ENCODE measurements at regions not wholly inside any gene's neighbourhood (a gene's known extent, or its start where the extent isn't known, plus 50 kb on each side); places are given as distances from the start of the nearest gene placed in this dataset.
A peak's percentile ranks its signal among the peaks of the same experiment; 100 is the strongest.

DNA sequence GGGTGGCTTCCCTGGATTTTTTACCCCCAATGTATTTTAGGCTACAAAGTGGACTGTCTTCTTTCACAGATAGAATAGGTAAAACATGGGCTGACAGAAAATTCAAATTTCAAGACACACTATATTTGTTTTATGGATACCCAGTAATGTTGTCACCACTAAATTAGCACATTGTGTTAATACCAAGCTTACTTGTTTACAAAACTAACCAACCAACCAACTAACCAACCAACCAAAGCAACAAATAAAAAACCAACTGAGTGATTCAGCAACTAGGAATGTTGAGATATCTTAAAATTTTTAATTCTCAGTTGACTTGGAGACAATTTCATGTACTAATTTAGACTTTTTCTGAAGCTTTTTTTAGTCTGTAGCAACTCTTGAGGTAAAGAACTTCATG lies 69.3 kb upstream of the CTSC start:
- DNase-seq (ENCODE audit: insufficient read length, low spot score): no peak
- no peak for FAIRE-seq
- no peak for TF ChIP-seq POLR2A (IDR thresholded peaks at IDR 0.05; ENCODE audit: low read depth, low read length)
- no peak for TF ChIP-seq PAX5 (IDR thresholded peaks at IDR 0.05; ENCODE audit: insufficient read depth, low read length, severe bottlenecking)
- TF ChIP-seq POLR2AphosphoS5 (IDR thresholded peaks at IDR 0.05; ENCODE audit: low read depth, low read length): no peak
- TF ChIP-seq TAF1 (IDR thresholded peaks at IDR 0.05; ENCODE audit: low read depth, low read length): no peak
- TF ChIP-seq POU2F2 (IDR thresholded peaks at IDR 0.05; ENCODE audit: low read depth, low read length): no peak
- no peak for TF ChIP-seq SPI1 (IDR thresholded peaks at IDR 0.05; ENCODE audit: low read depth, low read length)

DNA sequence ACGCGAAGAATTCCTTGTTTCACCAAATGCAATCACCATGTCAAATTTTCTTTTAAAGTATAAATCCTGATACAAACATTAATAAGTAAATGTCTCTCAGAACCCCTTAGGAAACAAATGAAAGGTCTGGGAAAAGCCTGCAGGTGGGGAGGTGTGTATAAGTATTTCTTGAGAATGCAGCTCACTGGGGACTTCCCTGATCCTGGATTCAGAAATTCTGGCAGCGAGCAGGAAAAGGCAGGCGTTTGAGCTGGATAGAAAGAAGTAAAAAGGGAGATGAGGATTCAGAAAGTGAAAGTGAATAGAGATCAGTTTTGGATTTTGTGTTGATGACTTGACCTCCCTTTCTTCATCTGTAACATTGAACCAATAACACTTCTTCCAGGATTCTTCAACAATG lies 68.3 kb upstream of the CTSC start:
- no peak for TF ChIP-seq POLR2A (IDR thresholded peaks at IDR 0.05; ENCODE audit: low read depth, low read length)
- TF ChIP-seq TAF1 (IDR thresholded peaks at IDR 0.05; ENCODE audit: low read depth, low read length): no peak
- no peak for TF ChIP-seq POLR2AphosphoS5 (IDR thresholded peaks at IDR 0.05; ENCODE audit: low read depth, low read length)
- no peak for TF ChIP-seq SPI1 (IDR thresholded peaks at IDR 0.05; ENCODE audit: low read depth, low read length)
- TF ChIP-seq PAX5 (IDR thresholded peaks at IDR 0.05; ENCODE audit: insufficient read depth, low read length, severe bottlenecking): no peak
- no peak for DNase-seq (ENCODE audit: insufficient read length, low spot score)
- no peak for FAIRE-seq

DNA sequence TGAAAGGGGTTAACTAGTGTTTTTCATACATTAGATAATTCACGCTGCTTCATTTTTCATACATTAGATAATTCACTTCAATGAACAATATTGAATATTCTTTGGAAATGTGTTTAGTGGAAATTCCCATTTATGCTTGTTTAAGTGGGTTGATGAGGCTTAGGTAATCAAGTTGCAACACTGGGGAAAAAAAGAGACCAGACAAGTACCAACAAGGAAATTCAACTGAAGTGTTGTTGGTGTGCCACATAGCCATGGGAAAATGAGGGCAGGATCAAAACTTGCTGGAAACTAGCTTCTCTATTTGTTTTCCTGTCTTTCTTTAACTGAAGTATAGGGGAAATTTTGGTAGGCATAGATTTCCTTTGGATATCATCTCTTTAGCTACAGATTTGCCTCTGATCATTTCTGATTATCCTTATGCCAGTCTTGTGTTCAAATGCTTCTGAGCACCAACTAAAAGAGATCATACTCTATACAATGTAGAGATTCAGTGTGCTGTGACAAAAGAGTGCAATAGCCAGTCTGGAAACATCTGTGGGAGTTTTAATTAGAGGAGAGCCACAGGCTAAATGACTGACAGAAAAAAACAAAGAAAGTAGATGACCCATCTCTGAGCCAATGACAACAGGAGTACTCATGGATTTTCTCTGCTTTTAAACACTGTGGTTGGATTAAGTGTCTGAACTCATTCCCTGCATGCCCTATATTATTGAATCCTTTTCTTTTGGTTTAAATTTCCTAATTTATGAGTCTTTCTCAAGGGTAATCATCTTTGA lies 67.6 kb upstream of the CTSC start:
- no peak for DNase-seq (ENCODE audit: insufficient read length, low spot score)
- FAIRE-seq: no peak
- TF ChIP-seq TAF1 (IDR thresholded peaks at IDR 0.05; ENCODE audit: low read depth, low read length) (no peak), POLR2A (IDR thresholded peaks at IDR 0.05; ENCODE audit: low read depth, low read length) (no peak), SPI1 (IDR thresholded peaks at IDR 0.05; ENCODE audit: low read depth, low read length) (no peak)

DNA sequence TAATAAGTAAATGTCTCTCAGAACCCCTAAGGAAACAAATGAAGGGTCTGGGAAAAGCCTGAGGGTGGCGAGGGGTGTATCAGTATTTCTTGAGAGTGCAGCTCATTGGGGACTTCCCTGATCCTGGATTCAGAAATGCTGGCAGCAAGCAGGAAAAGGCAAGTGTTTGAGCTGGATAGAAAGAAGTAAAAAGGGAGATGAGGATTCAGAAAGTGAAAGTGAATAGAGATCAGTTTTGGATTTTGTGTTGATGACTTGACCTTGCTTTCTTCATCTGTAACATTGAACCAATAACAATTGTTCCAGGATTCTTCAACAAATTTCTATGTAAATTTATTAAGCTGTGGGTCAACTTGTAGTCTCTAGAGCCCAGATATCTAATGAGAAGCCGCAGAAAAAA lies 66.9 kb upstream of the CTSC start:
- no peak for FAIRE-seq
- no peak for TF ChIP-seq TAF1 (IDR thresholded peaks at IDR 0.05; ENCODE audit: low read depth, low read length)
- no peak for TF ChIP-seq PAX5 (IDR thresholded peaks at IDR 0.05; ENCODE audit: insufficient read depth, low read length, severe bottlenecking)
- TF ChIP-seq SPI1 (IDR thresholded peaks at IDR 0.05; ENCODE audit: low read depth, low read length): no peak
- TF ChIP-seq POU2F2 (IDR thresholded peaks at IDR 0.05; ENCODE audit: low read depth, low read length): no peak
- no peak for TF ChIP-seq POLR2A (IDR thresholded peaks at IDR 0.05; ENCODE audit: low read depth, low read length)
- TF ChIP-seq POLR2AphosphoS5 (IDR thresholded peaks at IDR 0.05; ENCODE audit: low read depth, low read length): no peak

DNA sequence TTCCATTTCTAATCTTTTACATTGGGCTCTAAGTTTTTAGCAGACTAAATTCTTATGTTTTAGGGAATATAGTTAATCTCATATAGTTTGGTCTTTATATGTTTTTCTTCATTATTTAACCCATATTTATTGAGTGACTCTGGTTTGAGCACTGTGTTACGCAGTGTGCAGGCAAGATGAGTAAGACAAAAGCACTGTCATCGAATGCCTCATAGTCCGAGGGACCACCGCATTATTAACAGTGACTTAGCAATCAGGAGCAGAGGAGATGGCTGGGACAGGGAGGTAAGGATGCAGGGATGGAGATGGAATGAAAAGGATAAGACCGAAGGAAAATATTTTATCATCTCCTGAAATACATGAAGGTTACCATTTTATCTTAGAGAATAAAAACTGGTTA lies 65.2 kb upstream of the CTSC start:
- DNase-seq (ENCODE audit: insufficient read length, low spot score) (no peak), FAIRE-seq (no peak)
- TF ChIP-seq SPI1 (IDR thresholded peaks at IDR 0.05; ENCODE audit: low read depth, low read length) (no peak), POLR2AphosphoS5 (IDR thresholded peaks at IDR 0.05; ENCODE audit: low read depth, low read length) (no peak), TAF1 (IDR thresholded peaks at IDR 0.05; ENCODE audit: low read depth, low read length) (no peak)

More for the DNA sequence above, 66.9 kb upstream of the CTSC start:
- DNase-seq (ENCODE audit: insufficient read length, low spot score): no peak

DNA sequence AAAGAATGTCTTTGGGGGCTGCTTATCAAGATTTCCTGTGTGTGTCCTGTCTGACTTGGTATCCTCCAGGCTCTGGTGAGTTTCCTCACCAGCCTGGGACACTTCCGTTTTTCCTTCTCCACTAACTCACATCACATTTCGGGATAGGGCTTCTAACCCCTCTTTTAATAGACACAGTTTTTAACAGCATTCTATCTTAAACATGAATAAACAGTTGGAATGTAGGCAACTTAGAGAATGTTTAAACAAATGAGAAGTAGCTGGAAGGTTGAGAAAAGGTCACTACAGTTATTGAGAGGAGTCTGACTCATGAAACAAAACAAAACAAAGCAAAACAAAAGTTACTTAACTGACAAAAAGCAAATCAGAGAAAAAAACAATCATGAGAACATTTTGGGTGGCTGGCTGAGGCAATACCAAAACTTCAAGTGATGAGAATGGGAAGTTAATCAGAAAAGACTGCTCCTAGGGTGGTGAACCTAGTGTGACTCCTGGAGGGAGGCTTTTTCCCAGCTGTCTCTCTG lies 64.7 kb upstream of the CTSC start:
- DNase-seq (ENCODE audit: insufficient read length, low spot score) (no peak), FAIRE-seq (peak; percentile 45)
- TF ChIP-seq TAF1 (IDR thresholded peaks at IDR 0.05; ENCODE audit: low read depth, low read length) (no peak), POLR2A (IDR thresholded peaks at IDR 0.05; ENCODE audit: low read depth, low read length) (no peak), SPI1 (IDR thresholded peaks at IDR 0.05; ENCODE audit: low read depth, low read length) (0 out of 2 replicates have a peak, but pooled peaks have one; percentile 10)

DNA sequence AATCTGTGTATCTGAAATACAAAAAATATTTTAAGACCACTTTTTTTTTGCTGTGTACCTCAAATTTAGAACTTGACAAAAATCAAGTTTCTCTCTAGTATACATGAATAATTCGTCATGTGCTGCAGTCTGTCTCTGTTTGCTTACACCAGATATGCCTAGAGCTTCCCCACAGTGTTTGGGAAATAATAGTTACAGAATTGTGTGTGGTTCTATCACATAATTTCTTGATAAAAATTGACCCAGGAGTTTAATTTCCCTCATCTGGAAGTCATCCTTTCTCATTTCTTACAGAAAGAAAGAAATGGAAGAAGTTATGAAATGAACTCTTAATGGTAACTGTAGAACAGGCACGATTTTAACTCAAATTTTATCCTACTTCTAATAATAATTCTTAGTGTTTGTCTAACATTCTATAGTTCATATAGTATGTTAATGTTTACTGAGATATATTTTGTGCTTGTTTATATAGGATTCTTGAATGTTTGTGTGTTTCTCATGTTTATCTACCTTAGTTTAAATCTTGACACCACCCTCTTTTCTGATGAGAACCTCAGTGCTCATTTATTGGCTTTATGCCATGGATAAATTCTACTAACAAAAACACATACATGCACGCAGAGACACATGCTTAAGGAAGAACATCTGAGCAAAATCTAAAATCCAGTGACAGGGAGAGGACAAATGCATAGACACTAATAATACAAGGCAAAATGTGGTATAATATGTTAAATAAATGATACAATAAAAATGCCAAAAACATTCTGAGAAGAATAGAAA lies 61.4 kb upstream of the CTSC start:
- no peak for TF ChIP-seq POU2F2 (IDR thresholded peaks at IDR 0.05; ENCODE audit: low read depth, low read length)
- no peak for TF ChIP-seq SPI1 (IDR thresholded peaks at IDR 0.05; ENCODE audit: low read depth, low read length)
- no peak for TF ChIP-seq POLR2AphosphoS5 (IDR thresholded peaks at IDR 0.05; ENCODE audit: low read depth, low read length)
- no peak for TF ChIP-seq PAX5 (IDR thresholded peaks at IDR 0.05; ENCODE audit: insufficient read depth, low read length, severe bottlenecking)
- TF ChIP-seq POLR2A (IDR thresholded peaks at IDR 0.05; ENCODE audit: low read depth, low read length): no peak
- no peak for TF ChIP-seq TAF1 (IDR thresholded peaks at IDR 0.05; ENCODE audit: low read depth, low read length)
- DNase-seq (ENCODE audit: insufficient read length, low spot score): no peak
- no peak for FAIRE-seq

DNA sequence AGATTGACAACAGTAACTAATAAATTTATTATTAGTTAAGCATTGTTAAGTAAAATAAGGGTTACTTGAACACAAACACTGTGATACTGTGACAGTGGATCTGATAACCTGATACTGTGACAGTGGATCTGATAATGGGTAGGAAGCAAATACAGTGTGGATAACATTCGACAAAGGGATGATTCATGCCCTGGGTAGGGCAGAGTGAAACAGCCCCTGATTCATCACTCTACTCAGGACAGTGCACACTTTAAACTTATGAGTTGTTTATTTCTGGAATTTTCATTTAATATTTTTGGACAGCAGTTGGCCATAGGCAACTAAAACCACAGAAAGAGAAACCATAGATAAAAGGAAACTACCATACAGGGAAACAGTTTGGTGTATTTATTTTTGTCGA lies 60.8 kb upstream of the CTSC start:
- FAIRE-seq: peak; percentile 52
- TF ChIP-seq POU2F2 (IDR thresholded peaks at IDR 0.05; ENCODE audit: low read depth, low read length): no peak
- no peak for TF ChIP-seq SPI1 (IDR thresholded peaks at IDR 0.05; ENCODE audit: low read depth, low read length)
- no peak for TF ChIP-seq POLR2AphosphoS5 (IDR thresholded peaks at IDR 0.05; ENCODE audit: low read depth, low read length)
- TF ChIP-seq TAF1 (IDR thresholded peaks at IDR 0.05; ENCODE audit: low read depth, low read length): no peak
- TF ChIP-seq PAX5 (IDR thresholded peaks at IDR 0.05; ENCODE audit: insufficient read depth, low read length, severe bottlenecking): no peak
- no peak for TF ChIP-seq POLR2A (IDR thresholded peaks at IDR 0.05; ENCODE audit: low read depth, low read length)
- no peak for DNase-seq (ENCODE audit: insufficient read length, low spot score)

DNA sequence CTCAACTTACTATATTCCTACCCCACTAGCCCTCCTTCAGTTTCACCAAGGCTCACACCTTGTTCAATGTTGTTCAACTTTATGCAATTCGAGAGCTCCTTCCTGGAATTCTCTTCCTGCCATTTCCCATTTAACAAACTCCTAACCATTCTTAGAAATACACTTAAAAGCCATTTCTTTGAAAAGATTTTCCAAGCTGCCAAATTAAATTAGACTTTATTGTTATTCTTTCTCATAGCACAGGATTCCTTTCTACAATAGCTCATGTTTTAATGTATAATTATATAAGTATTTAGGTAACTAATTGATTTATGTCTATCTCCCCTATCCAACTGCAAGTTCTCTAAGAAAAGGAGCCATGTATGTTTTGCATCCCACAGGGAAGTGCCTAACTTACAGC lies 52.7 kb upstream of the CTSC start:
- no peak for TF ChIP-seq POU2F2 (IDR thresholded peaks at IDR 0.05; ENCODE audit: low read depth, low read length)
- TF ChIP-seq PAX5 (IDR thresholded peaks at IDR 0.05; ENCODE audit: insufficient read depth, low read length, severe bottlenecking): no peak
- no peak for TF ChIP-seq POLR2A (IDR thresholded peaks at IDR 0.05; ENCODE audit: low read depth, low read length)
- no peak for TF ChIP-seq TAF1 (IDR thresholded peaks at IDR 0.05; ENCODE audit: low read depth, low read length)
- no peak for TF ChIP-seq POLR2AphosphoS5 (IDR thresholded peaks at IDR 0.05; ENCODE audit: low read depth, low read length)
- DNase-seq (ENCODE audit: insufficient read length, low spot score) (no peak), FAIRE-seq (no peak)

All from GM12891 (cell line).